Ovary (tissue), 3 donors: ENCODE measurements at regions not wholly inside any gene's neighbourhood (a gene's known extent, or its start where the extent isn't known, plus 50 kb on each side); places are given as distances from the start of the nearest gene placed in this dataset.

Source experiments
- CTCF ChIP-seq, 3 donors: fragments of 450-650 bp in 2 of 3; fragments of 200-600 bp in 1 of 3; IDR thresholded peaks; one replicate each; pipeline versions ENCODE4 v1.5.1 to v1.8.0; 2016 to 2022; ENCODE audit warnings: antibody characterized with exemption in 3 of 3, mild to moderate bottlenecking in 1 of 3
- POLR2A ChIP-seq: fragments of 450-650 bp; IDR thresholded peaks from one replicate; pipeline ENCODE4 v1.6.1; 2017; ENCODE audit warnings: antibody characterized with exemption, mild to moderate bottlenecking, moderate library complexity
- donor health status: DM: no; HTN: no; CAD: no.

GRCh38 chr1:18549106-18549505, 68.4 kb downstream of the KLHDC7A start:
- no peak for TF ChIP-seq CTCF (IDR thresholded peaks at IDR 0.05)
- TF ChIP-seq POLR2A = no peak
